ENCODE measurements at regions not wholly inside any gene's neighbourhood (a gene's known extent, or its start where the extent isn't known, plus 50 kb on each side); places are given as distances from the start of the nearest gene placed in this dataset.

DNA sequence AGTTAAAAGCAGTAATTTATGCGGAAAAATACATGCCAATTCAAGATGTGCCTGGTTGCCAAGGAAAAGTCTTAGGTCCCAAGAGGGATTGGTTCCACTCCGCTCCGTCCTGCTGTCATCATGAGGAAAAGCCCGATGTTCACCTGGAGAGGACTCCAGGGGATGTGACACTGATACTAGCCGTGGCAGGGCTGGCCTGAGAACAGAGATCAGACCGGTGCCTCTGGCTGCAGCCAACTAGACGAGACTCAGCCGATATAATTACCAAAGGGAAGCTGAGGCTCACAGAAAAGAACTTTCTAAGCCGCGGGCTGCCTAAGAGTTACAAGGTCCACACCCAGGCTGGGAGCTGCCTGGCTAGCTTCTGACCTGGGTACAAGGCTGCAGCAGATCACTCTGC is 81.3 kb upstream of the UNC5B start:
- ATAC-seq (no peak), DNase-seq (ENCODE audit: low read depth, low spot score) (no peak)
- ChIA-PET RAD21 (ENCODE audit: low non-redundant PET in 1 of 2, low total read pairs in 2 of 2, uncharacterized antibody in 2 of 2, unreplicated experiment in 2 of 2) (no interaction called here), POLR2A (no interaction called here), CTCF (no interaction called here)
- Histone ChIP-seq H3K4me3 (replicated peaks in 1 of 2; ENCODE audit: low read depth in 1 of 2, low read length in 2 of 2) (no peak overlapping the region), H4K20me1 (ENCODE audit: insufficient read depth) (no peaks in the 10 kb centered on the region), H3K4me1 (ENCODE audit: control insufficient read depth in 1 of 2, insufficient read depth in 2 of 2, low read length in 2 of 2) (peaks cover 0 to 8% of the 10 kb centered on the region in 2 experiments; a peak in 1 of 4 replicates), H3K9me2 (ENCODE audit: insufficient read depth) (no peaks in the 10 kb centered on the region), H3K9me3 (ENCODE audit: control insufficient read depth in 1 of 2, insufficient read depth in 1 of 2, low read depth in 1 of 2, low read length in 2 of 2) (no peaks in the 10 kb centered on the region), H3K9ac (ENCODE audit: low read length) (no peak overlapping the region), H3K27ac (ENCODE audit: low read depth, low read length) (no peak overlapping the region), H2AFZ (ENCODE audit: low read depth, low read length, poor library complexity, severe bottlenecking) (no peak overlapping the region), H3K79me2 (ENCODE audit: insufficient read depth, low read length) (no peaks in the 10 kb centered on the region), H3K27me3 (ENCODE audit: insufficient read depth, low read length) (peaks cover 16% of the 10 kb centered on the region; the same call in 1 of the 2 replicates), H3K36me3 (ENCODE audit: control insufficient read depth in 1 of 2, insufficient read depth in 2 of 2, low read length in 2 of 2) (no peaks in the 10 kb centered on the region), H3K4me2 (ENCODE audit: low read length) (no peak overlapping the region)
- TF ChIP-seq SIN3A (IDR thresholded peaks at IDR 0.05; ENCODE audit: low read depth), result no peak
- TF ChIP-seq ZFX (IDR thresholded peaks at IDR 0.05), result no peak
- no peak for TF ChIP-seq EZH2 (IDR thresholded peaks at IDR 0.05)
- TF ChIP-seq, protein P1, sequence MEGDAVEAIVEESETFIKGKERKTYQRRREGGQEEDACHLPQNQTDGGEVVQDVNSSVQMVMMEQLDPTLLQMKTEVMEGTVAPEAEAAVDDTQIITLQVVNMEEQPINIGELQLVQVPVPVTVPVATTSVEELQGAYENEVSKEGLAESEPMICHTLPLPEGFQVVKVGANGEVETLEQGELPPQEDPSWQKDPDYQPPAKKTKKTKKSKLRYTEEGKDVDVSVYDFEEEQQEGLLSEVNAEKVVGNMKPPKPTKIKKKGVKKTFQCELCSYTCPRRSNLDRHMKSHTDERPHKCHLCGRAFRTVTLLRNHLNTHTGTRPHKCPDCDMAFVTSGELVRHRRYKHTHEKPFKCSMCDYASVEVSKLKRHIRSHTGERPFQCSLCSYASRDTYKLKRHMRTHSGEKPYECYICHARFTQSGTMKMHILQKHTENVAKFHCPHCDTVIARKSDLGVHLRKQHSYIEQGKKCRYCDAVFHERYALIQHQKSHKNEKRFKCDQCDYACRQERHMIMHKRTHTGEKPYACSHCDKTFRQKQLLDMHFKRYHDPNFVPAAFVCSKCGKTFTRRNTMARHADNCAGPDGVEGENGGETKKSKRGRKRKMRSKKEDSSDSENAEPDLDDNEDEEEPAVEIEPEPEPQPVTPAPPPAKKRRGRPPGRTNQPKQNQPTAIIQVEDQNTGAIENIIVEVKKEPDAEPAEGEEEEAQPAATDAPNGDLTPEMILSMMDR (IDR thresholded peaks at IDR 0.05 in 2 of 3, conservative IDR thresholded peaks at IDR 0.05 in 1 of 3; ENCODE audit: borderline replicate concordance in 1 of 3, insufficient read depth in 1 of 3, low read depth in 2 of 3, low read length in 2 of 3), result no peak
- intact Hi-C loops (cut with micrococcal nuclease), result no loop called here
- no TSS peak for BruUV-seq (replicated peaks)

DNA sequence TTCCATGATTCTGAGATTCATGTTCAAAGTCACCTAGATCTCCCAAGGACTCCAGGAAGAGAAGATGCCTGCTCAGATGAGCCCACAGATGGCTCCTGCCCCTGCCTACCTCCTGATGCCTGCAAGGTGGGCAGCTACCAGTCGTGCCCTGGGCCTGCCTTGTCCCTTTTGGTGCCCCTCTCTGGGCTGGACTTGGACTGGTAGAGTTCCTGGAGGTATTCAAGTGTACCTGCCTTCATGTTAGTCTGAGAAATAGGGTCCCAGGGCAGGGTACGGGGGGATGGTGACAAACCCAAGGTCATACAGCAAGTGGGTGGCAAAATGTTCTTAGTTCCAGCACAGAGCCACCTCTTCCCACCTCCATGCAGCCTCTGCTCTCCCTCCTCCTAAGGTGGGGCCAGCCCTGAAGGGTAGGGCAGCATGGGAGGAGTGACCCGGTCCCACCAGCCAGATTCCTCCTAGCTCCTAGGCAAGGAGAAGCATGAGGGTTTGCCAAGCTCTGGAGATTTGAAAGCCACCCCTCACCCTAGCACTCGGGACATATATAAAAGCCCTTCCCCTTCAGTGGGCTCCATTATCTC is 80.8 kb upstream of the UNC5B start:
- H3K36me3 ChIP-seq (ENCODE audit: control insufficient read depth in 1 of 2, insufficient read depth in 2 of 2, low read length in 2 of 2), result no peaks in the 10 kb centered on the region
- TF ChIP-seq EGR1 (IDR thresholded peaks at IDR 0.05; ENCODE audit: low read depth) (no peak), EZH2phosphoT487 (IDR thresholded peaks at IDR 0.05; ENCODE audit: borderline replicate concordance) (no peak), POLR2A (IDR thresholded peaks at IDR 0.05; ENCODE audit: borderline replicate concordance, extremely low read depth, insufficient read depth, insufficient read length) (no peak)
- H2AFZ ChIP-seq (ENCODE audit: low read depth, low read length, poor library complexity, severe bottlenecking), result no peak overlapping the region
- H3K9me2 ChIP-seq (ENCODE audit: insufficient read depth), result no peaks in the 10 kb centered on the region
- no peaks in the 10 kb centered on the region for H3K79me2 ChIP-seq (ENCODE audit: insufficient read depth, low read length)
- no TSS peak for BruUV-seq (replicated peaks)
- intact Hi-C loops (cut with micrococcal nuclease), result no loop called here
- H3K9me3 ChIP-seq (ENCODE audit: control insufficient read depth in 1 of 2, insufficient read depth in 1 of 2, low read depth in 1 of 2, low read length in 2 of 2), result no peaks in the 10 kb centered on the region
- H3K4me2 ChIP-seq (ENCODE audit: low read length), result no peak overlapping the region
- DNase-seq (ENCODE audit: low read depth, low spot score) (no peak), ATAC-seq (no peak)
- H3K27ac ChIP-seq (ENCODE audit: low read depth, low read length), result no peak overlapping the region
- peaks cover 0 to 8% of the 10 kb centered on the region in 2 experiments; a peak in 1 of 4 replicates for H3K4me1 ChIP-seq (ENCODE audit: control insufficient read depth in 1 of 2, insufficient read depth in 2 of 2, low read length in 2 of 2)
- H3K27me3 ChIP-seq (ENCODE audit: insufficient read depth, low read length), result peaks cover 16% of the 10 kb centered on the region; the same call in 1 of the 2 replicates
- no peak overlapping the region for H3K9ac ChIP-seq (ENCODE audit: low read length)
- no peaks in the 10 kb centered on the region for H4K20me1 ChIP-seq (ENCODE audit: insufficient read depth)
- POLR2A ChIA-PET, result no interaction called here
- CTCF ChIA-PET, result no interaction called here
- no peak overlapping the region for H3K4me3 ChIP-seq (replicated peaks in 1 of 2; ENCODE audit: low read depth in 1 of 2, low read length in 2 of 2)
- RAD21 ChIA-PET (ENCODE audit: low non-redundant PET in 1 of 2, low total read pairs in 2 of 2, uncharacterized antibody in 2 of 2, unreplicated experiment in 2 of 2), result no interaction called here

Measured in HCT116 (cell line).